PC-9 (cell line): ENCODE measurements at regions not wholly inside any gene's neighbourhood (a gene's known extent, or its start where the extent isn't known, plus 50 kb on each side); places are given as distances from the start of the nearest gene placed in this dataset.

Experiments used
- CTCF ChIP-seq: fragments of 200-600 bp; sonication (generic); conservative IDR thresholded peaks from 2 replicates; pipeline ENCODE4 v1.6.1; 2017; ENCODE audit warnings: mixed run types, antibody characterized with exemption, mild to moderate bottlenecking, moderate library complexity
- EZH2 ChIP-seq: fragments of 200-600 bp; sonication (generic); IDR thresholded peaks from 2 replicates; pipeline ENCODE4 v1.8.0; 2017; ENCODE audit warnings: antibody characterized with exemption, low read depth

- TF ChIP-seq CTCF (no peak), EZH2 (no peak)
Observed at GRCh38 chr6:113684382-113684901, 172.7 kb upstream of the MARCKS start.
